GM23248 (cell line): ENCODE measurements at regions not wholly inside any gene's neighbourhood (a gene's known extent, or its start where the extent isn't known, plus 50 kb on each side); places are given as distances from the start of the nearest gene placed in this dataset.

Source experiments
- EZH2 ChIP-seq: fragments of 200-600 bp; sonication (generic); IDR thresholded peaks from 2 replicates; pipeline ENCODE4 v1.6.1; 2018; ENCODE audit warnings: antibody characterized with exemption, mild to moderate bottlenecking; ENCODE audit not compliant: insufficient read depth, poor library complexity, severe bottlenecking
- EZH2phosphoT487 ChIP-seq: fragments of 200-600 bp; sonication (generic); IDR thresholded peaks from 2 replicates; pipeline ENCODE4 v1.6.1; 2018; ENCODE audit warnings: antibody characterized with exemption, moderate library complexity, mild to moderate bottlenecking, low read depth; ENCODE audit not compliant: insufficient read depth

- TF ChIP-seq EZH2 (no peak), EZH2phosphoT487 (no peak)
Observed at GRCh38 chr2:225156853-225157451, 114.7 kb upstream of the DOCK10 start.
